ENCODE measurements at regions not wholly inside any gene's neighbourhood (a gene's known extent, or its start where the extent isn't known, plus 50 kb on each side); places are given as distances from the start of the nearest gene placed in this dataset.

- Histone ChIP-seq H3K4me3 (replicated peaks in 1 of 3; ENCODE audit: low read depth in 2 of 3, low read length in 3 of 3) (no peak overlapping the region), H3K9me3 (replicated peaks in 1 of 2; ENCODE audit: control insufficient read depth in 1 of 2, insufficient read depth in 1 of 2, low read length in 2 of 2) (no peaks in the 10 kb centered on the region), H3K27me3 (ENCODE audit: control insufficient read depth in 2 of 2, insufficient read depth in 2 of 2, low read length in 2 of 2) (no peaks in the 10 kb centered on the region), H3K79me2 (ENCODE audit: insufficient read depth, low read length) (no peaks in the 10 kb centered on the region), H3K9ac (ENCODE audit: insufficient read depth, low read length, poor library complexity, severe bottlenecking) (no peak overlapping the region), H3K27ac (ENCODE audit: low read depth in 1 of 2, low read length in 2 of 2) (no peak overlapping the region), H3K4me1 (ENCODE audit: control insufficient read depth in 1 of 2, insufficient read depth in 2 of 2, low read length in 2 of 2) (no peaks in the 10 kb centered on the region), H3K36me3 (replicated peaks in 1 of 2; ENCODE audit: control insufficient read depth in 1 of 2, insufficient read depth in 2 of 2, low read length in 2 of 2) (no peaks in the 10 kb centered on the region), H4K20me1 (ENCODE audit: insufficient read depth, low read length) (no peaks in the 10 kb centered on the region), H2AFZ (ENCODE audit: insufficient read depth, low read depth, low read length, poor library complexity, severe bottlenecking) (no peak overlapping the region), H3K4me2 (replicated peaks; ENCODE audit: extremely low read depth, low read length, poor library complexity, severe bottlenecking) (no peak overlapping the region)
- Mint-ChIP-seq H3K4me3 (no peak overlapping the region), H3K27ac (no peak overlapping the region), H3K36me3 (no peaks in the 10 kb centered on the region), H3K9me3 (peaks cover 0 to 4% (median 2%) of the 10 kb centered on the region in 7 donors), H3K4me1 (no peaks in the 10 kb centered on the region), H3K27me3 (ENCODE audit: low read depth in 3 of 3) (no peaks in the 10 kb centered on the region)
- intact Hi-C loops (cut with micrococcal nuclease): no loop called here
- WGBS (ENCODE audit: insufficient coverage): 90% methylated on average over 2 of the region's 5 CpGs
- DNase-seq: no peak
- TF ChIP-seq, protein P1, sequence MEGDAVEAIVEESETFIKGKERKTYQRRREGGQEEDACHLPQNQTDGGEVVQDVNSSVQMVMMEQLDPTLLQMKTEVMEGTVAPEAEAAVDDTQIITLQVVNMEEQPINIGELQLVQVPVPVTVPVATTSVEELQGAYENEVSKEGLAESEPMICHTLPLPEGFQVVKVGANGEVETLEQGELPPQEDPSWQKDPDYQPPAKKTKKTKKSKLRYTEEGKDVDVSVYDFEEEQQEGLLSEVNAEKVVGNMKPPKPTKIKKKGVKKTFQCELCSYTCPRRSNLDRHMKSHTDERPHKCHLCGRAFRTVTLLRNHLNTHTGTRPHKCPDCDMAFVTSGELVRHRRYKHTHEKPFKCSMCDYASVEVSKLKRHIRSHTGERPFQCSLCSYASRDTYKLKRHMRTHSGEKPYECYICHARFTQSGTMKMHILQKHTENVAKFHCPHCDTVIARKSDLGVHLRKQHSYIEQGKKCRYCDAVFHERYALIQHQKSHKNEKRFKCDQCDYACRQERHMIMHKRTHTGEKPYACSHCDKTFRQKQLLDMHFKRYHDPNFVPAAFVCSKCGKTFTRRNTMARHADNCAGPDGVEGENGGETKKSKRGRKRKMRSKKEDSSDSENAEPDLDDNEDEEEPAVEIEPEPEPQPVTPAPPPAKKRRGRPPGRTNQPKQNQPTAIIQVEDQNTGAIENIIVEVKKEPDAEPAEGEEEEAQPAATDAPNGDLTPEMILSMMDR (IDR thresholded peaks at IDR 0.05): no peak
Measured at GRCh38 chr6:154619146-154619545, 108.7 kb upstream of the CNKSR3 start.

DNA sequence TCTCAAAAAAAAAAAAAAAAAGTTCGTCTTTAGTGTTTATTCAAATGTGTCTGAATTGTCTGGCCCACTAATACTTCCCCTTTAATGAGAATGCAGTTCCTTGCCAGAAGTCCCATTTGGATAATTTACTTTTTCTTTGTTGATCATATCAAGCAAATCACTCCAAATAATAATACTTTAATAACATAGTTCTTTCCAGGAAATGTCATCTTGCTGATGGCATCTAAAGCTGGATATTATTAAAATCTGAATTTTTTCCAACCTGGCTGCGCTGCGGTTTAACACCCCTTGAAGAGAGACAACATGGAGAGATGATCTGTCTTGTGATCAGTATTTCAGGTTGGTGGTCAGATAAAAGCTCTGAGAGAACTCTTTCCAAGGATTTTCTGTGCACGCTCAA is 111.2 kb upstream of the CNKSR3 start:
- H3K27me3 Mint-ChIP-seq (ENCODE audit: low read depth in 3 of 3): no peaks in the 10 kb centered on the region
- no CpG with 5 or more reads among the region's 4 CpGs for WGBS (ENCODE audit: insufficient coverage)
- Histone ChIP-seq H3K27ac (ENCODE audit: low read depth in 1 of 2, low read length in 2 of 2) (no peak overlapping the region), H3K27me3 (ENCODE audit: control insufficient read depth in 2 of 2, insufficient read depth in 2 of 2, low read length in 2 of 2) (no peaks in the 10 kb centered on the region), H4K20me1 (ENCODE audit: insufficient read depth, low read length) (no peaks in the 10 kb centered on the region), H3K79me2 (ENCODE audit: insufficient read depth, low read length) (no peaks in the 10 kb centered on the region), H3K4me3 (replicated peaks in 1 of 3; ENCODE audit: low read depth in 2 of 3, low read length in 3 of 3) (no peak overlapping the region), H3K36me3 (replicated peaks in 1 of 2; ENCODE audit: control insufficient read depth in 1 of 2, insufficient read depth in 2 of 2, low read length in 2 of 2) (no peaks in the 10 kb centered on the region), H3K9me3 (replicated peaks in 1 of 2; ENCODE audit: control insufficient read depth in 1 of 2, insufficient read depth in 1 of 2, low read length in 2 of 2) (no peaks in the 10 kb centered on the region), H2AFZ (ENCODE audit: insufficient read depth, low read depth, low read length, poor library complexity, severe bottlenecking) (no peak overlapping the region), H3K9ac (ENCODE audit: insufficient read depth, low read length, poor library complexity, severe bottlenecking) (no peak overlapping the region), H3K4me1 (ENCODE audit: control insufficient read depth in 1 of 2, insufficient read depth in 2 of 2, low read length in 2 of 2) (no peaks in the 10 kb centered on the region), H3K4me2 (replicated peaks; ENCODE audit: extremely low read depth, low read length, poor library complexity, severe bottlenecking) (no peak overlapping the region)
- H3K4me1 Mint-ChIP-seq: no peaks in the 10 kb centered on the region
- peaks cover 0 to 5% (median 3%) of the 10 kb centered on the region in 7 donors for H3K9me3 Mint-ChIP-seq
- H3K36me3 Mint-ChIP-seq: no peaks in the 10 kb centered on the region
- intact Hi-C loops (cut with micrococcal nuclease): no loop called here
- DNase-seq: no peak
- H3K27ac Mint-ChIP-seq: no peak overlapping the region
- TF ChIP-seq, protein P1 (IDR thresholded peaks at IDR 0.05): no peak
- no peak overlapping the region for H3K4me3 Mint-ChIP-seq
